HEK293 (cell line): ENCODE measurements at regions not wholly inside any gene's neighbourhood (a gene's known extent, or its start where the extent isn't known, plus 50 kb on each side); places are given as distances from the start of the nearest gene placed in this dataset.

ENCODE experiments used
- CTCF ChIP-seq: fragments of 450-650 bp; formaldehyde crosslinking; IDR thresholded peaks from 2 replicates; pipeline ENCODE4 v1.5.1; 2016; ENCODE audit warnings: missing biosample characterization, missing genetic modification characterization
- ZNF2 ChIP-seq: fragments of 450-650 bp; formaldehyde crosslinking; IDR thresholded peaks from 2 replicates; pipeline ENCODE4 v1.5.1; 2016; ENCODE audit warnings: missing biosample characterization, missing genetic modification characterization

- no peak for TF ChIP-seq CTCF (tag by site-specific recombination)
- TF ChIP-seq ZNF2 (tag by site-specific recombination) = no peak
These were observed 643.8 kb upstream of the ADGRL2 start for GRCh38 chr1:81156887-81157286.
